Astrocyte (in vitro differentiated cells and primary cell): ENCODE measurements at regions not wholly inside any gene's neighbourhood (a gene's known extent, or its start where the extent isn't known, plus 50 kb on each side); places are given as distances from the start of the nearest gene placed in this dataset.
A peak's percentile ranks its signal among the peaks of the same experiment; 100 is the strongest.

ENCODE experiments used
- DNase-seq: peaks from one replicate; pipeline ENCODE4 v3.0.0-alpha.2; 2010; ENCODE audit warnings: low read depth
- FAIRE-seq: peaks from 2 replicates; lab custom pipeline; 2011; peaks lifted over from hg19 to GRCh38; lab: Jason Lieb, UNC
- H2AFZ ChIP-seq: 2 replicates; pipeline ENCODE4 v1.6.0; 2012; ENCODE audit warnings: low read depth, low read length, inconsistent platforms
- H3K27ac ChIP-seq: 2 replicates; pipeline ENCODE4 v1.5.1; 2011; ENCODE audit warnings: low read depth, low read length, inconsistent platforms
- H3K27me3 ChIP-seq: 2 replicates; pipeline ENCODE4 v1.6.0; 2011; ENCODE audit warnings: low read length, inconsistent platforms; ENCODE audit not compliant: insufficient read depth
- H3K36me3 ChIP-seq: 2 replicates; pipeline ENCODE4 v1.5.1; 2011; ENCODE audit warnings: low read length, inconsistent platforms; ENCODE audit not compliant: insufficient read depth
- H3K4me1 ChIP-seq: 2 replicates; pipeline ENCODE4 v1.5.1; 2011; ENCODE audit warnings: low read length, inconsistent platforms; ENCODE audit not compliant: insufficient read depth
- H3K4me2 ChIP-seq: 2 replicates; pipeline ENCODE4 v1.6.0; 2012; ENCODE audit warnings: low read length, inconsistent platforms
- H3K4me3 ChIP-seq: 2 replicates; pipeline ENCODE4 v1.5.1; 2011; ENCODE audit warnings: low read depth, mild to moderate bottlenecking, low read length, inconsistent platforms; ENCODE audit not compliant: insufficient read depth
- H3K79me2 ChIP-seq: 2 replicates; pipeline ENCODE4 v1.6.0; 2012; ENCODE audit warnings: mild to moderate bottlenecking, low read length, inconsistent platforms; ENCODE audit not compliant: insufficient read depth
- H3K9ac ChIP-seq: 2 replicates; pipeline ENCODE4 v1.6.0; 2012; ENCODE audit warnings: mild to moderate bottlenecking, low read length, inconsistent platforms
- H3K9me3 ChIP-seq: 2 replicates; pipeline ENCODE4 v1.5.1; 2012; ENCODE audit warnings: low read depth, mild to moderate bottlenecking, low read length, inconsistent platforms; ENCODE audit not compliant: insufficient read depth
- H4K20me1 ChIP-seq: 2 replicates; pipeline ENCODE4 v1.6.0; 2012; ENCODE audit warnings: low read length, inconsistent platforms; ENCODE audit not compliant: insufficient read depth
- H3K27ac Mint-ChIP-seq: one replicate; pipeline ENCODE4 v1.8.0; 2021; ENCODE audit warnings: mild to moderate bottlenecking, mixed read lengths; ENCODE audit not compliant: unreplicated experiment
- H3K27me3 Mint-ChIP-seq: one replicate; pipeline ENCODE4 v1.8.0; 2021; ENCODE audit warnings: low read depth, mixed read lengths; ENCODE audit not compliant: unreplicated experiment
- H3K36me3 Mint-ChIP-seq: one replicate; pipeline ENCODE4 v1.8.0; 2021; ENCODE audit warnings: low read depth, mixed read lengths; ENCODE audit not compliant: unreplicated experiment
- H3K4me1 Mint-ChIP-seq: one replicate; pipeline ENCODE4 v1.8.0; 2021; ENCODE audit warnings: low read depth, mixed read lengths; ENCODE audit not compliant: unreplicated experiment
- H3K4me3 Mint-ChIP-seq: one replicate; pipeline ENCODE4 v1.8.0; 2021; ENCODE audit warnings: mild to moderate bottlenecking, moderate library complexity, mixed read lengths; ENCODE audit not compliant: unreplicated experiment
- H3K9me3 Mint-ChIP-seq: one replicate; pipeline ENCODE4 v1.8.0; 2021; ENCODE audit warnings: mild to moderate bottlenecking, mixed read lengths; ENCODE audit not compliant: unreplicated experiment
- CTCF ChIP-seq: IDR thresholded peaks from 2 replicates; pipeline ENCODE4 v1.5.1; 2011; ENCODE audit warnings: low read depth, mild to moderate bottlenecking, inconsistent platforms, low read length, moderate library complexity; ENCODE audit not compliant: insufficient read depth
- EZH2 ChIP-seq: IDR thresholded peaks from 2 replicates; pipeline ENCODE4 v1.6.1; 2012; ENCODE audit warnings: mild to moderate bottlenecking, low read length, inconsistent platforms; ENCODE audit not compliant: insufficient read depth

GRCh38 chr15:69505956-69506556 is 53.4 kb downstream of the RPLP1 start:
- no peak for DNase-seq
- no peak for FAIRE-seq
- Histone ChIP-seq H4K20me1 (no peaks in the 10 kb centered on the region), H3K4me2 (no peak overlapping the region), H3K27ac (no peak overlapping the region), H3K36me3 (no peaks in the 10 kb centered on the region), H3K4me3 (no peak overlapping the region), H2AFZ (no peak overlapping the region), H3K4me1 (no peaks in the 10 kb centered on the region), H3K9ac (no peak overlapping the region), H3K27me3 (peaks cover 3% of the 10 kb centered on the region), H3K79me2 (no peaks in the 10 kb centered on the region), H3K9me3 (no peaks in the 10 kb centered on the region)
- Mint-ChIP-seq H3K4me1 (peaks cover 8% of the 10 kb centered on the region), H3K9me3 (peaks cover 3% of the 10 kb centered on the region), H3K36me3 (no peaks in the 10 kb centered on the region), H3K27ac (no peak overlapping the region), H3K27me3 (peaks cover 31% of the 10 kb centered on the region), H3K4me3 (no peak overlapping the region)
- no peak for TF ChIP-seq CTCF
- no peak for TF ChIP-seq EZH2

- H4K20me1 ChIP-seq = no peaks in the 10 kb centered on the region
- H3K27me3 ChIP-seq = peaks cover 4% of the 10 kb centered on the region
- H3K79me2 ChIP-seq = no peaks in the 10 kb centered on the region
- no peak overlapping the region for H3K4me3 Mint-ChIP-seq
- peaks cover 41% of the 10 kb centered on the region for H3K27me3 Mint-ChIP-seq
- H3K36me3 ChIP-seq = no peaks in the 10 kb centered on the region
- H2AFZ ChIP-seq = no peak overlapping the region
- no peak overlapping the region for H3K4me3 ChIP-seq
- H3K27ac Mint-ChIP-seq = no peak overlapping the region
- H3K9ac ChIP-seq = no peak overlapping the region
- no peaks in the 10 kb centered on the region for H3K4me1 ChIP-seq
- no peak overlapping the region for H3K27ac ChIP-seq
- TF ChIP-seq EZH2 (no peak), CTCF (no peak)
- H3K9me3 ChIP-seq = no peaks in the 10 kb centered on the region
- no peaks in the 10 kb centered on the region for H3K36me3 Mint-ChIP-seq
- DNase-seq (peak; percentile 45), FAIRE-seq (no peak)
- H3K9me3 Mint-ChIP-seq = peaks cover 3% of the 10 kb centered on the region
- peaks cover 8% of the 10 kb centered on the region for H3K4me1 Mint-ChIP-seq
- H3K4me2 ChIP-seq = no peak overlapping the region
Observed at GRCh38 chr15:69508659-69509058, 56.0 kb downstream of the RPLP1 start.

GRCh38 chr15:69509131-69509530 is 56.5 kb downstream of the RPLP1 start:
- TF ChIP-seq EZH2 (no peak), CTCF (no peak)
- Histone ChIP-seq H3K27ac (no peak overlapping the region), H3K27me3 (peaks cover 4% of the 10 kb centered on the region), H4K20me1 (no peaks in the 10 kb centered on the region), H3K79me2 (no peaks in the 10 kb centered on the region), H2AFZ (no peak overlapping the region), H3K4me2 (no peak overlapping the region), H3K9me3 (no peaks in the 10 kb centered on the region), H3K4me3 (no peak overlapping the region), H3K9ac (no peak overlapping the region), H3K36me3 (no peaks in the 10 kb centered on the region), H3K4me1 (no peaks in the 10 kb centered on the region)
- Mint-ChIP-seq H3K4me1 (peaks cover 8% of the 10 kb centered on the region), H3K27me3 (peaks cover 41% of the 10 kb centered on the region), H3K36me3 (no peaks in the 10 kb centered on the region), H3K9me3 (peaks cover 3% of the 10 kb centered on the region), H3K27ac (no peak overlapping the region), H3K4me3 (no peak overlapping the region)
- peak; percentile 37 for DNase-seq
- FAIRE-seq = no peak
